HG02798 (cell line): ENCODE measurements at regions not wholly inside any gene's neighbourhood (a gene's known extent, or its start where the extent isn't known, plus 50 kb on each side); places are given as distances from the start of the nearest gene placed in this dataset.

ENCODE experiments used
- ATAC-seq: cut with Tn5 transposase; IDR thresholded peaks from one replicate; pipeline ENCODE4 v1.9.1; 2021; ENCODE audit warnings: mild to moderate bottlenecking; ENCODE audit not compliant: unreplicated experiment, poor library complexity

- no peak for ATAC-seq
These were observed 393.5 kb downstream of the AACS start for GRCh38 chr12:125458552-125459268.

DNA sequence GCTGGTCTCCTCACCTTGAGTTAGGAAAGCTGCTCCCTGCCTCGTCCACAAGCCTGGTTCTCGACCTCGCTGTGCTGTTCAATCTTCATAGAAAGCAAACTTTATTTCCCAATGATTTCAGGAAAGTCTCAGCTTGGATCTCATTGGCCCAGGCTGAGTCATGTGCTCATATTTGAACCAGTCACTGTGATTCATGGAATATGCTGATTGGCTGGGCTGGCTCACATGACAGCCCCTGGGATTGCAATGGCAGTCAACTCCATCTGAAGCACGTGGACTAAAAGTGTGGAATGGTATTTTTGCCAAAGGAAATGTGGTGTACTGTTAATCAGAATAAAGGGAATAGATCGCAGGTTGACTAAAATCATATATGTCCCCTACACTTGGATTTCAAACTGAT lies 396.6 kb downstream of the AACS start:
- no peak for ATAC-seq

- no peak for ATAC-seq
These were observed 398.2 kb downstream of the AACS start for GRCh38 chr12:125463386-125463785.

DNA sequence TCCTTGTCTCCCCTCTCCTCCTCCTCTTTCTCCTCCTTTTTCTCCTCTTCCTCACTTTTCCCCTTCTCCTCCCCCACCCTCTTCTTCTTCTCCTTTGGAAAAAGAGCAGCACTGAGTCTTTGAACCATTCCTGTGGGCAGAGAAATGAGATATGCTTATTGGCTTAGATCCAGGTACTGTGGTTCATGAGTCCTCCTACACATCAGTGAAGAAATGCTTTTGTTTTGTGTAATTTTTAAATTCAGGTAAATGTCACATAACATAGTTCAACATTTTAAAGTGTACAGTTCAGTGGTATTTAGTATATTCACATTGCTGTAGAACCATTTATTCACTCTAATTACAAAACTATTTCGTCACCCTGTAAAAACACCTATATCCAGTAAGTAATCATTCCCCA lies 402.1 kb downstream of the AACS start:
- no peak for ATAC-seq

DNA sequence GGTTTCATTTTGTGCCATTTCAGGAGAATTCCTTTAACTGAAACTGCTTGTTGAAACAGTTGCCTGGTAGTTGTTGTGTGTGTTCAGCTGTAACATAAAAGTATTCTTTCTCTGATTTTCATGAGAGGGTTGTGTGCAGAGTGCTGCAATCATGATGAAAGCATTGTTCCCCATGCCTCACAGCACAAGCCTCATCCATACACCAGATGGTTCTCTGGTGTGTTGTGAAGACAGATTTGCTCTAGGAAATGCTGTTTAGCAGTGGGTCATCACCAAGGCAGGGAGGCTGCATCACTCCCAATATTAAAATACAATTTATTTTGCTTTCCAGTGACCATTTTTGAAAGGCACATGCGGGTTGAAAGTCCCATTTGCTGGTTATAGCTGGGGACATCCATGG lies 404.4 kb downstream of the AACS start:
- no peak for ATAC-seq

- peak; percentile 63 for ATAC-seq
These were observed 405.9 kb downstream of the AACS start for GRCh38 chr12:125470838-125471783.

DNA sequence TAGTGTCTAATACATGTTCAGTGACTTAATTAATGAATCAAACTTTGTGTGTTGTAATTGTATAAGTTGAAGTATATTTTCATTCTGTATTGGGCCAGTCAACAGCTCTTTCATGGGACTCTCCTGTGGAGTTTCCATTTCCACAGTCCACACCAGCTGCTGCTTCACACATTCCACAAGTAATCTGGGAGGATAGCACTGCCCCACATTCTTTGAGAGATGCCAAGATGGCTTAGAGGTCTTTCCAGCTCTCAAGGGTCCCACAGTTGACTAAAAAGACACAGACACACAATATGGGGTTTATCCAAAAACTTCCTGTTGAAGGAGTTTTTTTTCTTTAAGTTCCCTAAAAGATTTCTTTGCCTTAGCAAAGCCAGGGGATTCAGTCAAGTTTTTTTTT lies 408.3 kb downstream of the AACS start:
- no peak for ATAC-seq

GRCh38 chr12:125487336-125487735 lies 422.1 kb downstream of the AACS start:
- ATAC-seq, result no peak

- ATAC-seq, result no peak
These were observed 426.3 kb downstream of the AACS start for GRCh38 chr12:125491553-125491952.

DNA sequence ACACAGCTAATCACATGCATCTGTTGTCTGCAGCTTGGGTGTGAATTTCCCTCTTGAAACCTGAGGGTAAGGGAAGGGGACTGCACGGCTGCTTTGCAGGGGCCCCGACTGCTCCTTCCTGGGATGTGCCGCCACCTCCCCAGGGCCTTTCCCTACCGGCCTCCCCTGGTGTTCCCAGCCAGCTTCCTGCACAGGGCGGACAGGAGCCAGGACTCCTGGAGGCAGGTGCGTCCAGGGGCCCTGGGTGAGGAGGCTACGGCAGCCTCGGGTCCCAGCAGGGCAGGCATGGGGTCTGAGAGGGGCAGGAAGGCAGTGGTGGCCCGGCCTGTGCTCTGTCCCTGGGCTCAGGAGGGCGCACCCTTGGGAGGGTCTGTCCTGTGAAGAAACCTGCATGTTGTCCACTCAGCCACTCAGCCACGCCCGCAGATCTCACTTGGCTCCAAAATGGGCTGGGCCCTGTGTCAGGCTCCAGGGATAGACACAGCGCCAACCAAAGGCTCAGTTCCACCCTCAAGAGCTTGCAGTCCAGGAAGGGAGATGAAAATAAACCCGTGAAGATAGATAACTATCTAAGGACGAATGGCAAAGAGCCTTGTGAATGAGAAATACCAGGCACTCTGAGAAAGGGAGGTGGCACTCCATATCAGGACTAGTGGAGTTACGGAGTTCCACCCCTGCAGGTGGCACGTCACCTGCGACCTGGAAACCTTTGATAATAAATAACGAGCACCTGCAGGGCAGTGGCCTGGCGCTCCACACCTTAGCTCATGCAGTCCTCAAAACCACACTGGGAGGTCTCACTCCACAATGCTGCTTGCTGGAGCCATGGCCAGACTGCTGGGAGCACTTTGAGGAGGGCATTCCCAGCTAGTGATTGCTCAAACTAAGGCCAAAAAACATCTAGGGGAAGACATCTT lies 427.4 kb downstream of the AACS start:
- ATAC-seq, result no peak

GRCh38 chr12:125493704-125494308 lies 428.6 kb downstream of the AACS start:
- ATAC-seq, result no peak

GRCh38 chr12:125503128-125503527 lies 437.9 kb downstream of the AACS start:
- no peak for ATAC-seq

GRCh38 chr12:125509195-125509594 lies 444.0 kb downstream of the AACS start:
- no peak for ATAC-seq

GRCh38 chr12:125512541-125513298 lies 447.5 kb downstream of the AACS start:
- ATAC-seq, result no peak

GRCh38 chr12:125515887-125516286 lies 450.7 kb downstream of the AACS start:
- ATAC-seq, result no peak

DNA sequence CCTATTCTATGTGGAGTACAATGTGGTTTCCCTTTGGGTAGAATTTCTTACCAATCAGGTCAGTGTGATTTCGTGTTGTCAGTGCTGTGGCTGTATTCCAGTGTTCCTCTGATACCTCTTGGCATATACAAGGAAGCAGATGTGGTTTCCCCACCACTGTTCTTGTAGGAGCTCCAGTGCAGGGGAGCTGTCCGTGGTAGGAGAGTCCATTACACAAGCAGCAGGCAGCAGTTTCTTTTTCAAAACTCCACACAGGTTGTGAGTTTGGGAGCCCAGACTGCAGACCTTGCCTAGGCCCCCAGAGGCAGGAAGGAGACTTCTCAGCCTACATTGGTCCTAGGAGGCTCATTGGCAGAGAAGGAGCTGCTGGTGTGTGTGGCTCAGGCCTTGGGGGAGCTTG lies 452.8 kb downstream of the AACS start:
- ATAC-seq, result no peak

DNA sequence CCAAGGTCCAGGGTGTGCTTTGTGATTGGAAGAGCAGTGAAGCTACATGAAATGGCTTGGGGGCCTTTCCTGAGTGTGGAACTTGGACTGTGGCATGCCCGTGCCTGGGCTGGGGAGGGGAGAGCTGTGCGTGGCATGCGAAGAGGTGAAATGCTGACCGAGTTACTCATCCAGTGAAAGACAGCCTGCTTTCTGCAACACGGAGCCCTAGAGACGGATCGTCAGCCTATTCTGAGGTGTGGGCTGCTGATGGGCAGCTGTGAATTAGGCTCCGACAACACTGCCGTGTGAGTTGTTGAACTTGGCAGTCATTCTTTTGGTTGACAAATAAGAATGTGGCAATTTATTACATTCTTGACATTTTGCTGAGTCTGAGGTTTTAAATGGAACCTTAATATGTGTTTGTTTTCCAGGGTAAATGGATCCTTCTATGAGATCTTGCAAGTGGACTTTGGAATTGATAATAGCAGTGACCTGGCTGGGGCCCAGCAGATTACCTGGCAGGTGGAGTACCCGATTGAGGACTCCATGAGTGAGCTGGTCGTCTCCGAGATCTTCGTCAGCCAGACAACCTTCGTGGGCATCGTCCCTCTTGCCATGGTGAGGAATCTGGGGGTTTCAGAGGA lies 453.9 kb downstream of the AACS start:
- ATAC-seq, result no peak

DNA sequence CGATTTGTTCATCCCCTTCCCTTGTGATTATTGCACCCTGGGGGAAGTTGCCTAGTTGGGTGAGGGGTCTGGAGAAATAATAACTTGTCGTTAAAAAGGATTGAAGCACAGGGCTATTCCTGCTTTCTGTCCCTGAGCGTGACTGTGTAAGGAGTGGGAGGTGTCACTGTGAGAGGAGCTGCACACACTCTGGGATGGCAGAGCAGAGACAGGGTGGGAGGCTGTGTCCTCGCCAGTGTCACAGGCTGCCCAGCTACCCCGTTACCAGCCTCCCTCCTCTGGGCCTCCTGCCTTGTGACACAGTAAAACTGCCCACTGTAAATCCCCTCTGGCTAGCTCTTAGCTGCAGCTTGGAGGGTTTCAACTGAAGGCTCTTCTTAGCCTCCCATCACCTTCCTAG lies 460.6 kb downstream of the AACS start:
- no peak for ATAC-seq

GRCh38 chr12:125528281-125528680 lies 463.0 kb downstream of the AACS start:
- no peak for ATAC-seq
